NT2/D1 (cell line): ENCODE measurements at regions not wholly inside any gene's neighbourhood (a gene's known extent, or its start where the extent isn't known, plus 50 kb on each side); places are given as distances from the start of the nearest gene placed in this dataset.

Source experiments
- DNase-seq: peaks from one replicate; pipeline ENCODE4 v3.0.0-alpha.2; 2011; ENCODE audit warnings: low read depth, low spot score
- H3K27me3 ChIP-seq: 2 replicates; pipeline ENCODE4 v1.6.0; 2011; ENCODE audit warnings: mild to moderate bottlenecking; ENCODE audit not compliant: insufficient read length, insufficient read depth
- H3K36me3 ChIP-seq: 2 replicates; pipeline ENCODE4 v1.6.1; 2011; ENCODE audit warnings: mild to moderate bottlenecking, low read length, mixed read lengths; ENCODE audit not compliant: insufficient read depth, insufficient read length
- H3K4me1 ChIP-seq: 2 replicates; pipeline ENCODE4 v1.5.1; 2011; ENCODE audit not compliant: insufficient read depth, insufficient read length
- H3K4me3 ChIP-seq: 2 replicates; pipeline ENCODE4 v1.5.1; 2011; ENCODE audit warnings: low read depth; ENCODE audit not compliant: insufficient read length
- H3K9ac ChIP-seq: 2 replicates; pipeline ENCODE4 v1.6.0; 2011; ENCODE audit warnings: low read depth; ENCODE audit not compliant: insufficient read length
- H3K9me3 ChIP-seq: 2 replicates; pipeline ENCODE4 v1.5.1; 2011; ENCODE audit warnings: mild to moderate bottlenecking, low read length; ENCODE audit not compliant: insufficient read depth
- SUZ12 ChIP-seq: IDR thresholded peaks from 2 replicates; pipeline ENCODE4 v1.6.1; 2011; ENCODE audit not compliant: insufficient read length, insufficient read depth; ENCODE audit errors: extremely low read depth
- YY1 ChIP-seq: IDR thresholded peaks from 2 replicates; pipeline ENCODE4 v1.6.1; 2011; ENCODE audit not compliant: insufficient read length, insufficient read depth
- ZNF274 ChIP-seq: IDR thresholded peaks from 2 replicates; pipeline ENCODE4 v1.6.1; 2011; ENCODE audit warnings: mild to moderate bottlenecking, low read depth, low read length

DNA sequence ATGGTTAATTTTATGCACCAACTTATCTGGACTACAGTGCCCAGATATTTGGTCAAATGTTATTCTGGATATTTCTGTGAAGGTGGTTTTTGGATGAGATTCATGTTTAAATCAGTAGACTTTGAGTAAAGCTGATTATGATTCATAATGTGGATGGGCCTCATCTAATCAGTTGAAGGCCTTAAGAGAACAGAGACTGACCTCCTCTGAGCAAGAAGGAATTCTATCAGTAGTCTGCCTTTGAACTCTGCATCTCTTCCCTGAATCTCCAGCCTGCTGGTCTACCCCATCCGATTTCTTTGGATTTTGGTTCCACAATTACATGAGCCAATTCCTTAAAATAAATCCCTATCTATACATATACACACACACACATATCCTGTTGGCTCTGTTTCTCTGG lies 82.8 kb upstream of the MAP4K3 start:
- TF ChIP-seq YY1: no peak
- TF ChIP-seq SUZ12: no peak
- Histone ChIP-seq H3K36me3 (no peaks in the 10 kb centered on the region), H3K9me3 (peaks cover 23% of the 10 kb centered on the region)

DNA sequence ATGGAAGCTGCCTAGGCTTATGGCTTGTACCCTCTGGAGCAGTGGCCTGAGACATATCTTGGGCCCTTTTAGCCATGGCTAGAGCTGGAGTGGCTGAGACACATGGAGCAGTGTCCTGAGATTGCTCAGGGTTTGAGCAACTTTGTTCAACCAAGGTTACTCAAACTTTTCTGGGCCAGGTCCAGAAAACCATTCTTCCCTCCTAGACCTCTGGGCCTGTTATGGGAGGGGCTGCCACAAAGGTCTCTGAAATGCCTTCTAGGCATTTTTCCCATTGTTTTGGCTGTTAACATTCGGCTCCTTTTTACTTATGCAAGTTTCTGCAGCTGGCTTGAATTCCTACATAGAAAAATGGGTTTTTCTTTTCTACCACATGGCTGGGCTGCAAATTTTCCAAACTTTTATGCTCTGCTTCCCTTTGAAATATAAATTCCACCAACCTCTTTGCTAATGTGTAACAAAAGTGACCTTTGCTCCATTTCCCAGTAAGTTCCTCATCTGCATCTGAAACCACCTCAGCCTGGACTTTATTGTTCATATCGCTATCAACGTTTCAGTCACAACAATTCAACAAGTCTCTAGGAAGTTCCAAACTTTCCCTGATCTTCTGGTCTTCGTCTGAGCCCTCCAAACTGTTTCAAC lies 84.9 kb upstream of the MAP4K3 start:
- peaks cover 23% of the 10 kb centered on the region for H3K9me3 ChIP-seq
- DNase-seq: no peak
- no peak for TF ChIP-seq SUZ12
- no peak for TF ChIP-seq YY1
- no peak for TF ChIP-seq ZNF274
- H3K36me3 ChIP-seq: no peaks in the 10 kb centered on the region
- H3K27me3 ChIP-seq: no peaks in the 10 kb centered on the region
- no peak overlapping the region for H3K9ac ChIP-seq
- H3K4me3 ChIP-seq: no peak overlapping the region
- no peaks in the 10 kb centered on the region for H3K4me1 ChIP-seq

More for the DNA sequence above, 82.8 kb upstream of the MAP4K3 start:
- no peak overlapping the region for H3K4me3 ChIP-seq
- no peaks in the 10 kb centered on the region for H3K4me1 ChIP-seq
- no peak overlapping the region for H3K9ac ChIP-seq
- H3K27me3 ChIP-seq: no peaks in the 10 kb centered on the region
- no peak for DNase-seq

DNA sequence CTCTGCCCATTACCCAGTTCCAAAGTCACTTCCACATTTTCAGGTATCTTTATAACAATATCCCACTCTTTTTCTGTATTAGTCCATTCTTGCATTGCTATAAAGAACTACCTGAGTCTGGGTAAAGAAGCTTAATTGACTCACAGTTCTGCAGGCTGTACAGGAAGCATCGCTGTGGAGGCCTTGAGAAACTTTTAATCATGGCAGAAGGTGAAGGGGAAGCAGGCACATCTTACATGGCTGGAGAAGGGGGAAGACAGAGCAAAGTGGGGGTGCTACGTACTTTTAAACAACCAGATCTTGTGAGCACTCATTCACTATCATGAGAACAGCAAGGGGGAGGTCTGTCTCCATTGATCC lies 85.4 kb upstream of the MAP4K3 start:
- Histone ChIP-seq H3K4me3 (no peak overlapping the region), H3K4me1 (no peaks in the 10 kb centered on the region), H3K9ac (no peak overlapping the region), H3K36me3 (no peaks in the 10 kb centered on the region), H3K27me3 (no peaks in the 10 kb centered on the region), H3K9me3 (peaks cover 23% of the 10 kb centered on the region)
- TF ChIP-seq SUZ12 (no peak), ZNF274 (no peak)
- no peak for DNase-seq

DNA sequence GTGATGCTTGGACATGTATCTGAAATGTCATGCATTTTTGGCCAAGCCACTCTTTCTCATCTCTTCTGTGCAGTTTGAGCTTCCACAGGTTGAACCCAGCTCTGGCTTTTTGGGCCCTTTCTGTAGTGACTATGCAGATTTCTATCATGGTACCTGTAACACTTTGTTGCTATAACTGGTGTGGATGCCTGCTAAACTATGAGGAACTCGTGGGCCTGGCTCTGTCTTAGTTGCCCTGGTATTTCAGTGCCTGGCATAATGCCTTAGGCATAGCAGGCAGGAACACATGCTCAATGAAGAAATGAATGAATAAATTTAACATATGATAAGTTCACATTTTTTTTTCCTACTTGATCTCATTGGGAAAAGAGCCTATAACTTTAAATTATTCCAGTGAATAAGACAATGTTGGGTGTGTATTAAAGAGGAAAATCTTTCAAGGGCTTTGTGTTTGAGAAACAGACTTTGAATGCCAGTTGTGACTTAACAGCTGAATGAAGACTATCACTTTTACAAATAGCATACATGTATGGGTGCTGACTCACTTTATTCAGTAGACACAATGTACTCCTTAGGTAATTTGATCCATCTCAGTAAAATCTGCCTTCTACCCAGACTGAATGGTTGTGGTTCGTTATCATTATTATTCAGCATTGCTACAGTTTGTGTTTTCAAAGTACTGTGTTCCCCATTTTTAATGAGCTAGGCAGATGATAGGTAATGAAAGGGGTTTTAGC lies 86.4 kb upstream of the MAP4K3 start:
- TF ChIP-seq SUZ12 (no peak), ZNF274 (no peak), YY1 (no peak)
- H3K9ac ChIP-seq: no peak overlapping the region
- no peaks in the 10 kb centered on the region for H3K36me3 ChIP-seq
- no peak overlapping the region for H3K4me3 ChIP-seq
- H3K4me1 ChIP-seq: no peaks in the 10 kb centered on the region
- peaks cover 23% of the 10 kb centered on the region for H3K9me3 ChIP-seq
- no peaks in the 10 kb centered on the region for H3K27me3 ChIP-seq
- DNase-seq: no peak

DNA sequence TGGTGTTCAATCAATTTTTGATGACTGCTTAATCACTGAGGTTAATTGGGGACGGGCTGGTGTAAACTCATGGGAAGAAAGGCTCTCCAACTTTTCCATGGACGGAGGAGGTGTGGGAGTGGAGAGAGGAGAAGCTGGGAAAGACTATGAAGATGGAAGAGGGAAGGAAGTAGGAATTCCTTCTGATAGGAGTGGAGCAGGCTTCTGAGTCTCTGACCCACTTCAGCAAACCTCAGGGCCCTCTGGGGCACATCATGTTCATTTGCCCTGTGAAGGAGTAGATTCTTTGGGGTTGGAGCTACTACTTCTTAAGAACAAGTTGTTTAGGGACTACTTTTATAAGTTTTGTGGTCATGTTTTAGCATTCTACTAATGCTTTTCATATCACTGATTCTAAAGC lies 87.0 kb upstream of the MAP4K3 start:
- H3K4me3 ChIP-seq: no peak overlapping the region

DNA sequence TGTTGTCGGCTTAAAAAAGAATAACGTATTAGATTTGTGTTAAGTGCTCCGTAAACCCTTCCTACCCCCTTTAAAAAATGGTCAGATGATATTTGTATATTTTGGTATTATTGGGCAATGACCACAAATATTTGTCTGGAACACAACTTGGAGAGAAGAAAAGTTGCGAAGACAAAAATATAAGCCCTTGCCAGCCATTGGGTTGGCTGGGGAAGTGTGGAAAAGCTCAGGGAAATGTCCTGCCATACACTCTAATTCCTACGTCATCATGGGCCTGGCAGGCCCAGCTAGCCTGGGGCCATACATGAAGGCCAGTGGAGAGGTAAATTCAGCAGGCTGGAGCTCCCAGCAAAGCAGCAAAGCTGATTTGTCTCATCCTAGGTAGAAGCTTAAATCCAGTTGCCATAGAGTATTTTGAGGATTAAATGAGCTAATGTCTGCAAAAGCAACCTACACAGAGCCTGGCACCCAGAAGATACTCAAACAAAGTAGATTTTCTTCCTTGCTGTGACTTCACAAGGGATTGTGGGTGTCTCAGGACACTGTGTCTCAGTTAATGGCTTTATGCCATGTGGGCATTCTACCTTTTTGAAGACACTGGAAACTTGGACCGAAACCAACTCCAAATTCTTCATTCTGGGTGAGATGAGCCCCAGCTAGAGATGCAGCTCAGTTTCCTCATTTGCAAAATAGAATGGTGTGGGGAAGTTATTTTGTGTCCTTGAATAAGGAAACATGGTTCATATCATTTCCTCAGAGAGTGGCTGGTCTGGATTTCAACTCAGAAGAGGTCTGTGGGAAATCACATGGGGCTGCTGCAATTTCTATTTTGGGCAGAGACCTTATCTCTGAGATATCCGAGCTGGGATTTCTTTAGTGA lies 87.9 kb upstream of the MAP4K3 start:
- TF ChIP-seq SUZ12 (no peak), YY1 (no peak), ZNF274 (no peak)
- DNase-seq: no peak
- peaks cover 23% of the 10 kb centered on the region for H3K9me3 ChIP-seq
- no peak overlapping the region for H3K4me3 ChIP-seq
- no peaks in the 10 kb centered on the region for H3K36me3 ChIP-seq
- no peak overlapping the region for H3K9ac ChIP-seq
- H3K27me3 ChIP-seq: no peaks in the 10 kb centered on the region
- no peaks in the 10 kb centered on the region for H3K4me1 ChIP-seq

More for the DNA sequence above, 87.0 kb upstream of the MAP4K3 start:
- Histone ChIP-seq H3K4me1 (no peaks in the 10 kb centered on the region), H3K36me3 (no peaks in the 10 kb centered on the region), H3K9ac (no peak overlapping the region), H3K27me3 (no peaks in the 10 kb centered on the region), H3K9me3 (peaks cover 23% of the 10 kb centered on the region)
- no peak for DNase-seq
- TF ChIP-seq YY1: no peak
- no peak for TF ChIP-seq ZNF274
- no peak for TF ChIP-seq SUZ12
